ENCODE measurements at regions not wholly inside any gene's neighbourhood (a gene's known extent, or its start where the extent isn't known, plus 50 kb on each side); places are given as distances from the start of the nearest gene placed in this dataset.

DNA sequence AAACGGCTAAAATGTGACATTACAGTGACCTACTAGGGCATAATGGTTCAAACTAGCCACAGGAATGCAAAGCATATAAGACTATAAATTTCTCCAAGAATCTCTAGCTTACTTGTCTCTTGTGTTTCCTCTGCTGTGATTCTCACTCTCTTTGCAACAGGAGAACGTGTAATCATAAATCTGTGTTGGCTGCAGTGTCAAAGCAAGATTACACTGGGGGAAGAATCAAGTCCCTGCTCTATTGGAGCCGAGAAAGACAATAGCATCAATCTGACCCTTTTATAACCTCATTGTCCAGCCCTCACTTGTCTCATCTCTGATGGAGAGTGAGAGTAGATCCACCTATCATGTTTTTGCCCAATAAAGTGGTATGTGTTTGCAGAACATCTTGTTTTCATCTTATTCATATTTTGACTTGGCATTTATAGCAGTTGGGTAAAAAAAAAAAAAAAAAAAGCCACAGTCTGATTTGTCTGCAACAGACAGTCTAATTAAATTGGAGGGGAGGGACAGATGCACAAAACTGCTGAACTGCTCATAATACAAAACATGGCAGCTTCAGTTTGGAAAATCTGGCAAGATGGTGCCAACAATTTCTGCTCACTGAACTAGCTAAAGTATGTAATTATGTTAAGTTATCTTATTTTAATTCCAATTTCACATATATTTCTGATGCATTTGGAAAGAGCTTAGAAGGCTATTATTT is 165.0 kb upstream of the GABRA2 start:
- POLR2A ChIA-PET: interaction anchor here (0.7 kb wide), 1 partner anchor 396 kb away, joined by 3 read pairs; no protein-coding TSS in a partner anchor
- Histone ChIP-seq H3K4me1 (ENCODE audit: insufficient read depth, low read length, poor library complexity, severe bottlenecking) (no peaks in the 10 kb centered on the region), H3K4me2 (ENCODE audit: low read length) (no peak overlapping the region), H3K27ac (ENCODE audit: low read depth, low read length, poor library complexity, severe bottlenecking) (no peak overlapping the region), H2AFZ (ENCODE audit: low read length) (no peak overlapping the region), H3K9me3 (ENCODE audit: low read length) (no peaks in the 10 kb centered on the region), H3K9me2 (ENCODE audit: insufficient read depth, low read length) (no peaks in the 10 kb centered on the region), H3K4me3 (ENCODE audit: low read depth, low read length, poor library complexity, severe bottlenecking) (no peak overlapping the region), H4K20me1 (ENCODE audit: insufficient read depth, low read length) (no peaks in the 10 kb centered on the region), H3K36me3 (ENCODE audit: insufficient read depth, low read length) (no peaks in the 10 kb centered on the region), H3K79me2 (ENCODE audit: insufficient read depth, low read depth, low read length) (no peaks in the 10 kb centered on the region)
- CTCF ChIA-PET (ENCODE audit: unreplicated experiment): no interaction called here
- no peak for DNase-seq (ENCODE audit: low spot score)
- TF ChIP-seq, protein P1, sequence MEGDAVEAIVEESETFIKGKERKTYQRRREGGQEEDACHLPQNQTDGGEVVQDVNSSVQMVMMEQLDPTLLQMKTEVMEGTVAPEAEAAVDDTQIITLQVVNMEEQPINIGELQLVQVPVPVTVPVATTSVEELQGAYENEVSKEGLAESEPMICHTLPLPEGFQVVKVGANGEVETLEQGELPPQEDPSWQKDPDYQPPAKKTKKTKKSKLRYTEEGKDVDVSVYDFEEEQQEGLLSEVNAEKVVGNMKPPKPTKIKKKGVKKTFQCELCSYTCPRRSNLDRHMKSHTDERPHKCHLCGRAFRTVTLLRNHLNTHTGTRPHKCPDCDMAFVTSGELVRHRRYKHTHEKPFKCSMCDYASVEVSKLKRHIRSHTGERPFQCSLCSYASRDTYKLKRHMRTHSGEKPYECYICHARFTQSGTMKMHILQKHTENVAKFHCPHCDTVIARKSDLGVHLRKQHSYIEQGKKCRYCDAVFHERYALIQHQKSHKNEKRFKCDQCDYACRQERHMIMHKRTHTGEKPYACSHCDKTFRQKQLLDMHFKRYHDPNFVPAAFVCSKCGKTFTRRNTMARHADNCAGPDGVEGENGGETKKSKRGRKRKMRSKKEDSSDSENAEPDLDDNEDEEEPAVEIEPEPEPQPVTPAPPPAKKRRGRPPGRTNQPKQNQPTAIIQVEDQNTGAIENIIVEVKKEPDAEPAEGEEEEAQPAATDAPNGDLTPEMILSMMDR (conservative IDR thresholded peaks at IDR 0.05; ENCODE audit: low read length): no peak
- TF ChIP-seq EZH2phosphoT487 (IDR thresholded peaks at IDR 0.05; ENCODE audit: borderline replicate concordance, low read depth, low read length): no peak
- no TSS peak for BruUV-seq (replicated peaks)
- intact Hi-C loops (cut with micrococcal nuclease; ENCODE audit: unreplicated experiment): no loop called here

DNA sequence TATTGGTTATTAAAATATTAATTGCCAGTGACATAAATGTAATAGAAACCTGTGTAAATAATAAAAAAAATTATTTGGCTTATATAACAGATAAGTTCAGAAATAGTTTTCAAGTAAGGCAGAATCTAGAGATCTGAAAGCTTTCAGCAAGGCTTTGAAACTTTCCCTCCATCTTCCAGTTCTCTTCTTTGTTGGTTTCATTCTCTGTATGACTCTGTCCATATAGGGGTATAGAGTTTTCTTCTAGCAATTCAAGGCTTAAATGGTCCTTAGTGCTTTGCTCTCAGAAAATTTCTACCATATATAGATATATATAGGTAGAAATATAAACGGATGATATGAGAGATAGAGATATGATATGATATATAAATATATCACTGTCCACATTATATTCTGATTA is 160.5 kb upstream of the GABRA2 start:
- Histone ChIP-seq H3K27ac (ENCODE audit: low read depth, low read length, poor library complexity, severe bottlenecking) (no peak overlapping the region), H3K9me2 (ENCODE audit: insufficient read depth, low read length) (no peaks in the 10 kb centered on the region), H3K4me2 (ENCODE audit: low read length) (no peak overlapping the region), H3K36me3 (ENCODE audit: insufficient read depth, low read length) (no peaks in the 10 kb centered on the region), H3K79me2 (ENCODE audit: insufficient read depth, low read depth, low read length) (no peaks in the 10 kb centered on the region), H3K4me1 (ENCODE audit: insufficient read depth, low read length, poor library complexity, severe bottlenecking) (no peaks in the 10 kb centered on the region), H4K20me1 (ENCODE audit: insufficient read depth, low read length) (no peaks in the 10 kb centered on the region), H3K9me3 (ENCODE audit: low read length) (no peaks in the 10 kb centered on the region), H3K4me3 (ENCODE audit: low read depth, low read length, poor library complexity, severe bottlenecking) (no peak overlapping the region), H2AFZ (ENCODE audit: low read length) (no peak overlapping the region)
- no peak for DNase-seq (ENCODE audit: low spot score)
- no TSS peak for BruUV-seq (replicated peaks)
- no peak for TF ChIP-seq EZH2phosphoT487 (IDR thresholded peaks at IDR 0.05; ENCODE audit: borderline replicate concordance, low read depth, low read length)
- TF ChIP-seq, protein P1 (conservative IDR thresholded peaks at IDR 0.05; ENCODE audit: low read length): no peak
- intact Hi-C loops (cut with micrococcal nuclease; ENCODE audit: unreplicated experiment): no loop called here
- ChIA-PET POLR2A (no interaction called here), CTCF (ENCODE audit: unreplicated experiment) (no interaction called here)

DNA sequence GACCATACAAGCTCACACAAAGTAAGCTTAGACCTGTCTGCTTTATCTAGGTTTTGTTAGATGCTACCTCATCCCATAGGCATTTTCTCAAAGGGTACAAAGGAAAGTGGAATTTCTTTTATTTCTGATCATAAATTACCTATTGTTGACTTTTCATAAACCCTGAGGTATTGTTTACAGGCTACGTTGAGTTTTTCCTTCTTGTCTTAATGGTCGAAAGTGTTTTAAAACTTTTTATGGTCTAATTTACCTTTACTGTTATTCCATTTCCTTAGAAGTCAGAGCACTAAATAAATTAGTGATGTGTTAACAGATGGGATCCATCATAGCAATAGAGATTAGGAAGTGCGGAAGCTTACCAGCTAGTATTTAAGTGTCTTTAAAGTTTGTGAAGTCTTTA is 159.2 kb upstream of the GABRA2 start:
- intact Hi-C loops (cut with micrococcal nuclease; ENCODE audit: unreplicated experiment): no loop called here
- Histone ChIP-seq H3K9me2 (ENCODE audit: insufficient read depth, low read length) (no peaks in the 10 kb centered on the region), H2AFZ (ENCODE audit: low read length) (no peak overlapping the region), H3K27ac (ENCODE audit: low read depth, low read length, poor library complexity, severe bottlenecking) (no peak overlapping the region), H3K4me2 (ENCODE audit: low read length) (no peak overlapping the region), H4K20me1 (ENCODE audit: insufficient read depth, low read length) (no peaks in the 10 kb centered on the region), H3K79me2 (ENCODE audit: insufficient read depth, low read depth, low read length) (no peaks in the 10 kb centered on the region), H3K36me3 (ENCODE audit: insufficient read depth, low read length) (no peaks in the 10 kb centered on the region), H3K4me1 (ENCODE audit: insufficient read depth, low read length, poor library complexity, severe bottlenecking) (no peaks in the 10 kb centered on the region), H3K4me3 (ENCODE audit: low read depth, low read length, poor library complexity, severe bottlenecking) (no peak overlapping the region), H3K9me3 (ENCODE audit: low read length) (no peaks in the 10 kb centered on the region)
- CTCF ChIA-PET (ENCODE audit: unreplicated experiment): no interaction called here
- TF ChIP-seq, protein P1 (conservative IDR thresholded peaks at IDR 0.05; ENCODE audit: low read length): no peak
- no peak for TF ChIP-seq EZH2phosphoT487 (IDR thresholded peaks at IDR 0.05; ENCODE audit: borderline replicate concordance, low read depth, low read length)
- no peak for DNase-seq (ENCODE audit: low spot score)
- no TSS peak for BruUV-seq (replicated peaks)
- POLR2A ChIA-PET: interaction anchor here (0.6 to 0.7 kb wide), 2 partner anchors 397 to 1087 kb away, joined by 3 to 4 read pairs; no protein-coding TSS in a partner anchor
